Fibroblast of skin of abdomen (primary cell): ENCODE measurements at regions not wholly inside any gene's neighbourhood (a gene's known extent, or its start where the extent isn't known, plus 50 kb on each side); places are given as distances from the start of the nearest gene placed in this dataset.
"Not testable (repeated sequence)": the region's sequence is repeated elsewhere in the genome, so short reads cannot be mapped to it uniquely, and the experiment has no call there.

ENCODE experiments used
- DNase-seq: peaks from one replicate; pipeline ENCODE4 v3.0.0-alpha.2; 2013

DNA sequence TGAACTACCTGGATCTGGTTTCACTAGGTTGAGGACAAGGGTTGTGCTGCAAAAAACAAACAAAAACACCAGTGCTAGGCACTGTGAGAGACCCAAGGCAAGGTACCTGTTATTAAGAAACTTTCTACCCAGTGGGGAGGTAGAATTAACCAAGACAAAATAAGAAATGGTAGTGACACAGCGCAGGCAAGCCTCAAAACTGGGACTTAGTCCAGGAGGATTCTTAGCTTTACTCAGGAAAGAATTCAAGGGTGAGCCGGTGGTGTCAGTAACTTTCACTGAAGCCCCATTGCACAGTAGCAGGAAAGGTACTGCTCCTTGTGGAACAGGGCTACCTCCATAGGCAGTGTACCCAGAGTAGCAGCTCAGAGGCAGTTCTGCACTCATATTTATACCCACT is 131.6 kb downstream of the SCG2 start:
- DNase-seq: no peak

DNA sequence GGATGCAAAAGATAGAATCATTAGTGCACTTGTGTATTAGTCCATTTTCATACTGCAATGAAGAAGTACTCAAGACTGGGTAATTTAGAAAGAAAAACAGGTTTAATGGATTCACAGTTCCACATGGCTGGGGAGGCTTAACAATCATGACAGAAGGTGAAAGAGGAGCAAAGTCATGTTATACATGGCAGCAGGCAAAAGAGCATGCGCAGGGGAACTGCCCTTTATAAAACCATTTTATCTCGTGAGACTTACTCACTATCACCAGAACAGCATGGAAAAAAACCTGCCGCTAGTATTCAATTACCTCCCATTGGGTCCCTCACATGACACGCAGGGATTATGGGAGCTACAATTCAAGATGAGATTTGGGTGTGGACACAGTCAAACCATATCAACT is 129.4 kb downstream of the SCG2 start:
- DNase-seq: no peak

DNA sequence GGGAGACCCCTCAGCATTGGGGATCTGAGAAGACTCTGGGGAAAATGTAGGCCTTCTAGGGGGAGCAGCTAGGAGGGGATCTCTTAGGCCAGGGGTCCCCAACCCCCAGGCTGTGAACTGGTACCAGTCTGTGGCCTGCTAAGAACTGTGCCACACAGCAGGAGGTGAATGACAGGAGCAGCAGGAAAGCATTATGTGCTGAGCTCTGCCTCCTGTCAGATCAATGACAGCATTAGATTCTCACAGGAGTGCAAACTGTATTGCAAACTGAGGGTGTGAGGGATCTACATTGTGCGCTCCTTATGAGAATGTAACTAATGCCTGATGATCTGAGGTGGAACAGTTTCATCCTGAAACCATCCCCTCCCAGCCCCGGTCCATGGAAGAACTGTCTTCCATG is 127.3 kb downstream of the SCG2 start:
- DNase-seq: no peak

DNA sequence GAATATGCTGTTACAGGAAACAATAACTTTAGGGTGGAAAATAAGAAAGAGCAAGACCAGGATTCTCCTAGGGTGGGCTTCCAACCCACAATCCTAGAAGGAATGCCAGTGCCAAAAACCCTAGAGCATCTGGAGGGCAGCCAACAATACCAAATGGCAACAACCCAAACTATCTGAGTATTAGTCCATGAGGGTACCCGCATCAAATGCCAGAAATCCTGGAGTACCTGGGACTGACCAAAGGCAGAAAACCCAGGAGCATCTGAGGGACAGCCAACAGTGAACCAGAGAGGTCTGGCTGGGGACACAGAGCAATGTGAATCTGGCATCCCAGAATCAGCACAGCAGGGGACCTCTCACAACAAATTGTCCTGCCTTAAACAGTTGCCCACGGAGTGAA is 126.3 kb downstream of the SCG2 start:
- no peak for DNase-seq

DNA sequence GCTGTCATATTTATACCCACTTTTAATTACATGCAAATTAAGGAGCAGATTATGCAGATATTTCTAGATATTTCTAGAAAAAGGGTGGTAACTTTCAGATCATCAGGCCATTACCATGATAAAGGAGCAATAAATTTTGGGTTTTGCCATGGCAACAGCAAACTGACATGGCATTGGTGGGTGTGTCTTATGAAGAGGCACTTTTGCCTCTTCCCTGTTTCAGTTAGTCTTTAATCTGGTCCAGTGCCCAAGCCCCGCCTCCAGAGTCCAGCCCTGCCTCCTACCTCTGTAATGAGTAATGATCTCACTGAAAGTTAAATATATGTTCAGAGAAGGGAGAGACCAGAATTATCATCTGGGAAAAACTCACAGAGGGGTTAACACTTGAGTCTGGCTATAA is 124.8 kb downstream of the SCG2 start:
- no peak for DNase-seq

DNA sequence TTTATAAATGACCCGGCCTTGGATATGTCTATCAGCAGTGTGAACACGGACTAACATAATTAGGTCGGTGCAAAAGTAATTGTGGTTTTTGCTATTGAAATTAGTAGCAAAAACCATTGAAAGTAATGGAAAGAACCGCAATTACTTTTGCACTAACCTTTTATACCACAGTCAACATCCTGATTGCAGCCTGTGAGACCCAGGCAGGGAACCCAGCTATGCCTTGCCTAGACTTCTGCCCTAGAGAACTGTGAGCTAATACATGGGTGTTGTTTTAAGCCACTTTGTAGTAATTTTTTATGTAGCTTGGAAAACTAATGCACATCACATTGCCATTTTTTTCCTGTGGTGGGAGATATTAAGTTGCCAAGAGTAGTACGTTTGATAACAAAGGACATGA is 120.7 kb downstream of the SCG2 start:
- no peak for DNase-seq

DNA sequence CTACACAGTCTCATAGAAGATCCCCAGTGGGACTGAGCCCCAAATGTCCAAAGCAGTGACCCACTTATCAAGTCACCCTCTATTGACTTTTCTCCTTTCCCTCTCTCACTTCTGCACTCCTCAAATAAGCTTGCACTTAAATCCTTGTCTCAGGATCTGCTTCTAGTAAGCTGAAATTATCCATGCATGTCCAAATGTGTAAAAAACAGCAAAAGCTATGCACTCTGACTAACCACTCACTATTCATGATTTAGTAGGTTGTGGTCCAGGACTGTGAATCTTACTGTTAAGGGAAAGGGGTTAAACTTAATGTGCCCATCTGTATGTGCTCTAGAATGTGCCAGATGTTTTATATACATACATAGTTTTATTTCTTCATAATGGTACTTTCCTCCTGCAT is 115.4 kb downstream of the SCG2 start:
- peak; percentile 64 for DNase-seq

DNA sequence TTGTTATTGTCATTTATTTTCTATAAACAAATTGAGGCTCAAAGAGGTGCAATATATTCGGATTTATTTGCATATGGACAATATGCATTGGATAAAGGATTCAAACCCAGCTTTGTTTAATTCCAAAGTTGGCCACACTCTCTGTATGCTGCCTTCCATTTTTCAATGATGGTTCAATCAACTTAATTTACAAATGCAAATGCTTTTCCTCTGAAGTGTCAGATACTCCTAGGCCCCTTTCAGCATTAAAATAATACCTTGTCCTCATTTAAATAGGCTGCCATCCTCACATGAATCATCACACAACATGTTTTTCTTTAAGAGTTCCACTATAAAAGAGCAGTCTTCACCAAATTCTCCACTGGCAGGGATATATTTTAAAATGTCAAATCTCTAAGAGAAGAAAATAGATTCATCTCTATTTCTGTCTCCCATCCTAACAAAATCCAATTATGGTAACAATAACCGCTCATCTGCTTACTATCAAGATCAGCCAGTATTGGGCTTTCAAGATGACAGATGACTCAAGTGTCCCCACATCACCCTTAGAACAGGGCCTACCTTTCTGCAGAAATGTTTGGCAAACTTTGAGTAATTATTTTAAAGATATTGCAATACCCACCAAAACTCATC is 114.8 kb downstream of the SCG2 start:
- peak; percentile 14 for DNase-seq

DNA sequence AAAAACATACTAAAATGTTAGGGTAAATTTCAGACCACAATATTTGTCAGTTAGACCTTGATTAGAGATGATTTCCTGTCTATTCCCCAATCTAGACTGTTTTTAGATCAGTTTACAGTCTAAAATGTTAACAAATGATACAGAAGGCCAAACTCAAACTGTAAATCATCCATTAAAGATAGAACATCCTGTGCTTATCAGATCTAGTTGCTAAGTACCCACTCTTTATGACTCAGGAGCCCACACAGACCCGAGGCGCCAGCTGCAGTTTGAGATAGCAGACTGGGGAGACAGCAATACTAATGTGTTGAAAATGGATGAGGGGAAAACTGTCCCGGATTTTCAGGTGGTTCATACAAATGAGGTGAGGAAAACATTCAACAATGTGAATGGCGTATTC is 113.3 kb downstream of the SCG2 start:
- peak; percentile 26 for DNase-seq

DNA sequence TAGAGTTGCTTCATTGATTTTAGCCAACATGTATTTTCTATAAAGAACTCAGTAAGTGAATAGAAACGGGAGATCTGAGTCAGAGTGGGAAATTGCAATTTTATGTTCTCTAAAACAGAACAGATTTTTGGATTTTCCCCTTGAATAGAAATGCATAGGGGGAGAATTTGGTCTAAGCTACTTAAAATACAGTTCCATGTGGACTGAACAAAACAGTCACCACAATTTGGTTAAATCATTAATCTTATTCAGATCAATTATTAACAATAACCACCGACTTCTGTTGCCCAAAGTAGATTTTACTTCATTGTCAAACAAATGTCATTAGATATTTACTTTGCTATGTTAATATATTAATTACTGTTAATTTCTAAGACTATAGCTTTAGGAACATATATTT is 107.7 kb downstream of the SCG2 start:
- no peak for DNase-seq

DNA sequence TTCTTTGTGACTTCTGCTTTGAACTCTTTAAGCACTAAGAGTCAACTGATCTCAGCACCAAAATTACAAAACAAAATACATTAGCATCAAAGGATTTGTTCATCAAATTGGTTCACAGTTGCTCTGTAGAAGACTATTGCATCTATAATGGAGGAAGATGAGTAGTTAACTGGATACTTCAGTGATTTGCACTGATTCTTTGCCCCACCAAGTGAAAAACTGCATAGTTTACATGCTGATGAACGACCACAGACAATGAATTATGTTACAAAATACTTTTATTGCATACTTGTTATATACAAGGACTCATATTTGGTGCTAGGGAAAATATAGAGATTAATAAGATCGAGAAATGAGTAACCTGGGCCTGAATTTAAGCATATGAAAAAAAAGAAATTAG is 107.2 kb downstream of the SCG2 start:
- peak; percentile 83 for DNase-seq

DNA sequence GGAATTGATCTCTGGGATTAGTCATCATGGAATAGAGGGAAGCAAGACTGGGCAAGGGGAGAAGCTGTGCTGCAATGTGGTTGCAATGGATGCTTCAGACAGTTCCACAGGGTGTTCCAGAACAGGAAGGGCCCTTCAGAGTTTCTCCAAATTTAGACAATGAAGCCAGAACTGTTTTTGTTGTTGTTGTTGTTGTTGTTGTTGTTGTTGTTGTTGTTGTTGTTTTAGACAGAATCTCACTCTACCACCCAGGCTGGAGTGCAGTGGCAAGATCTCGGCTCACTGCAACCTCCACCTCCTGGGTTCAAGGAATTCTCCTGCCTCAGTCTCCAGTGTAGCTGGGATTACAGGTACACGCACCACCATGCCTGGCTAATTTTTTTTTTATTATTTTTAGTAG is 105.3 kb downstream of the SCG2 start:
- not testable (repeated sequence) for DNase-seq

DNA sequence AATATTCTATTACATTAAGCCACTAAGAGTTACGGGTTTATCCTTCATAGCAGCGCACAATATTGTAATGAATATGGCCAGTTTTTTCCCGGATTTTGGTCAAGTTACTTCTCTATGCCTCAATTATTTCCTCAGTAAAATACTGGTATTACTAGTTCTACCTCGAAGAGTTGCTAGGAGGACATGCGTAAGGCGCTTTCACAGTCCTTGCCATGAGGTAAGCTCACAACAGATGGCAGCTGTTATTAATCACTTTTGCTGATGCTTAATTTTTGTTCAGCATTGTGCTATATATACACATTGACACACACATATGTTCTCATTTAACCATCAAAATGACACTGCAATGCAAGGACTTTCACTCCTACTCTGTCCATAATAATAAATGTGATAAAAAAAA is 101.5 kb downstream of the SCG2 start:
- no peak for DNase-seq

DNA sequence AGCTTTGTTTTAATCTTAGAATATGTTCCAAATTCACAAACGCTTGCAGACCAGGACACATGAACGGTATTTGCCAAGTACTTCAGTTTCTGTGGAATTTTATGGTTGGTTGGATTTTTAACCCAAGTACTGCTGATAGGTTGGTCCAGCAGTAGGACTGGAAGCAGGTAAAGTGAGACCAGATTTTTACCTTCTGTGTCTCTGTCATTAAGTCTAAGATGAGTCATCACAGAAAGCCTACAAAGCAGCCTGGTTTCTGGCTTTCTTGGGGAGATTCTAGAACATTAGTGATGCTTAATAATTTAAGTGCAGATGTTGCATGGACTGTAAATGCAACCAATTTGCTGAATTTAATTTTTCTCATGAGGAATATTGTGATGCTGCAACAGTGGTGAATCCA is 100.5 kb downstream of the SCG2 start:
- no peak for DNase-seq

DNA sequence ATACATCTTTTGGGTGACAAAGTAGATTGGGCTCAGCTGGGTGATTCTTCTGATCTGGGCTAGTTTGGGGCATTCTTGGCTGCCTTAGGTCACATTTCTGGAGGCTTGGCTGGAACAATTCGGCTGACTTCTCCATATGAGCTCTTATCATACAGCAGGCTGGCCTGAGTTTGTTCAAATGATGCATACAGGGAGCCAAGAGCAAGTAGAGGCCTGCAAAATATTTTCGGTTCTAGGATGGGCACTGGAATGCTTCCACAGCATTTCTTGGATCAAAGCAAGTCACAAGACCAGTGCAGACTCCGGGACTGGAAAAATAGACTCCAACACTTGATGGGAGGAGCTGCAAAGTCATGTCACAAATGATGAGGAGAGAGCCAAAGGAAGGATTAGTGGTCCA is 98.4 kb downstream of the SCG2 start:
- no peak for DNase-seq

DNA sequence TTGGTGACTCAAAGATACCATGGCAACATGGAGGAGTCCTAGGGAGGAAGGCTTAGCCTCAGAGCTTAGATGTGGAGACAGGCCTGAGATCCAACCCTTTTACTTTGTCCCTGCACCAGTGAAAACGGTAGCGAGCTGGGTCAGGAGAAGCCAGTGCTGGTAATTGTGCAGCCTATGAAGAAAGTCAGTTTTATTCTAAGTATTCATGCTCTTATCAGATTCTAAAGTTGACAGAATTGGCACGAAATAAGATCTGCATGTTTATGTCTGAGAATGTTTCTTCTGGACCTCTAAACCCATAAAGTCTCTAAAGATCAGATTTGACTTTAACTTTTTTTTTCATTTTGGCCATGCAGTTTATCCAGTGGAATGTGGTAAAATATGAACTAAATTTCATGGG is 93.8 kb downstream of the SCG2 start:
- no peak for DNase-seq

DNA sequence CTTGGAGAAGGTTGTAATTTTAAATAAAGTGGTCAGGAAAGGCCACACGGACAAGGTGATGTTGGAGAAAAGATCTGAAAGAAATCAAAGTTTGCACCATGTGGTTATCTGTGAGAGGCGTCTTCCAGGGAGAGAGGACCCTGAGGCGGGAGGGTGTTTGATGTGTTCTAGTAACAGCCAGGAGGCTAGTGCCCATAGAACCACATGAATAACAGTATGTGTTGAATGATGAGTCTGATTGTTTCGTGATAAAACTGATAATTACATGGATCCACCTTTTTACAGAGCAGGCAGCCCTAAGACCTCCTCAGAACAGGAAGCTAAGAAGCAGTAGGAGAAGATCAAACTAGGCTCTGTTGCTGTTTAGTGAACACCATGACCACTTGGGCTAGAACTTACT is 91.4 kb downstream of the SCG2 start:
- no peak for DNase-seq

DNA sequence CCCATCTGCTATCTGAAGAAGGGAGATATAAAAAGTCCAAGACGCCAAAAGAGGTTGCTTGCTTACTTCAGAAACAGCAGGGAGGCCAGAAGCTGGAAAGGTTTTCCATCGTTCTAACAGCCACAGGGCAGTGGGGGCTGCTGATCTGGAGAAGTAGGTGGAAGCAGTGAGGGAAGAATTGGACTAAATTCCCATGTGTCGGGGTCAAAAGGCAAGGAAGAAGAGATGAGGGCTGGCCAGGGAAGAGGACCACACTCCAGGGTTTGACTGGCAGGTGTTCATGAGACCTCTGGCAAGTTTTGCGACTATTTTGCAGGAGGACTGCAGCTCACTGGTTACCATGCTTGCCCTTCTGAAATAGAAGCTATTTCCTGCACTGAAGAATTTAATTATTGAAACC is 91.0 kb downstream of the SCG2 start:
- no peak for DNase-seq

DNA sequence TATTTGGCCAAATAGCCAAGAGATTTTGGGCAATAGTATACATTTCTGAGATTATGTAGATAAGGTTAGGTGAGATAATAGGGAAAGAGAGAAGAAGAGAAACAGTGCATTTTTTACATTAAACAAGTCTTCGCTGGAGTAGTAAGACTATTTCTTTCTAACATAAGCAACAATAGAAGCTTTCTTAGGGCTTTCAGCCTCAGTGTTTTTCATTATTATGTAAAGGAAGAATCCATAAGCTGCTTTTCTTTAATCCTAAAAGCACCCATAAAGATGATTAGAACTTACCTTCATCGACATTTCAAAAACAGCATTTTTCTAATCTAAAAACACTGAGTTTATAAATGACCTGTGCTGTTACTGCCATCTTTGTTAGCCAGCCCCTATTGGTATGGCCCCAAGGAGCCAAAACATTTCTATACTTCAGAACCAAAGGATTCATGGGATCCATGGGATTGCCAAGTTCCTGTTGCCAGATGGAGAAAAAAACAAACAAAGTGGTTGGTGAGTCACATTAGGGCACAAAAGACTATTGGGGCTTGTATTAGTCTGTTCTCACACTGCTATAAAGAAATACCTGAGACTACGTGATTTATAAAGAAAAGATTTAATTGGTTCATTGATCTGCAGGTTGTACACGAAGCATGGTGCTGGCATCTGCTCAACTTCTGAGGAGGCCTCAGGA is 88.2 kb downstream of the SCG2 start:
- DNase-seq: no peak

DNA sequence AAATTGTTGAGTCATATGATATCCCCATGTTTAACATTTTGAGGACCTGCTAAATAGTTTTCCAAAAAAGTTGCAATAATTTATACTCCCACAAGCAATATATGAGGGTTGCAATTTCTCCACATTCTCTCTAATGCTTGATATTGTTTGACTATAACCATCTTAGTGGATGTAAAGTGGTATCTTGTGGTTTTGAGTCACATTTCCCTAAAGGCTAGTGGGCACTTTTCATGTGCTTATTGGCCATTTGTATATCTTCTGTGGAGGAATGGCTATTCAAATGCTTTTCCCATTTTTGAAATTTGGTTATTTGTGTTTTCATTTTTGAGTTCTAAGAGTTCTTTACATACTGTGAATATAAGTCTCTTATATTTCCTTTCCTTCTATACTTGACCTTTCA is 82.7 kb downstream of the SCG2 start:
- DNase-seq: no peak

DNA sequence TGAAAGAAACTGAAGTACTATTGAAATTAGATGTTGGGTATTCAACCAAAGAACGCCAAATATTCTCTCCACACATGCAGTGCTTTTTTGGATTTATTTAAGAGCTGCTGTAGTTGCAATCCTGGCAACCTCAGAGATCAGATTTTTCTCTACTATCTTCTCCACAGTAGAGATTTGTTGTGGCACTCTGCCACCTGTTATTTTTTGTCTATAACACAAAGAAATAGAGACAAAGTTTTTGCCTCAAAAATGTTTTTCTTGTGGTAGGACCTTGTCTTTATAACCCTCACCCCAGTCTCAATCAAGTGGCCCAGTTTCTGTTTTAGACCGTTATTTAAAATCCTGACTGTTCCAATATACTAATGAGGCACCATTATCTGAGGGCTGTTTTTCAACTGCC is 79.4 kb downstream of the SCG2 start:
- DNase-seq: no peak

DNA sequence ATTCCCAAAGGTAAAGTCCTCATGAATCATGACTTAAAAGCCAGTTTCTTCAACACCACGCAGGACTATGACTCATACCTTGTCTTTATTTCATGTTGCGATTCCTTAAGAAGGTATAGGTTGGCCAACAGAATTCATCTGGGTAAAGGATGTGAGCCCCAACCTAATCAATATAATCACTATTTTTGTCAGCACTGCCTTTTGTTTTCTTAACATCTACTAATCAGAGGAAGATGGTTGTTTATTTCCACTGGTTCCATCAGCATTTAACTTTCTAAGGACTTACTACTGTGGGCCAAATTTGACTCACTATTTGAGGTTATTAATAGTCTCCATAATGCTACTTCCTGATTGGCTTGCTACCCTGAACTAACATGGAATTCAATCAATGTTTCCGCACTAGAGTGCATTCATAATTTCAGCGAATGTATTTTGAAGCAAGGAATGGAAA is 78.6 kb downstream of the SCG2 start:
- peak; percentile 54 for DNase-seq

DNA sequence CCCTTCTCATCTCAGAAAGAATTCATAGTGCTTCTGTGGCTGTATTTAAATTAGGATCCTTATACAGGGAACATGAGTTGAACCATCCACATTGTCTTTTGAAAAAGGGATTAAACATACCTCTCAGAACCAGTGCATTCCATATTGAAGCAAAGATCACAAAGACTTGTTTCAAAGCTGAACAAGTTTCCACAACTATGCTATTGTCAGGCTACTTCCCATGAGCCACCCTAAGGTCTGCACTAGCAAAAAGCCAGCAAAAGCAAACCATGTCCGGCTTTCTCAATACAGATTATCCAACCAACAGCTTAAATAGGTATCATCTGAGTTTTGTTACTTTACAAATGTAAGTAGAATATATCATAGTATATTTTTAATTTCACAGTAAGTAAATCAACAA is 78.1 kb downstream of the SCG2 start:
- DNase-seq: no peak

DNA sequence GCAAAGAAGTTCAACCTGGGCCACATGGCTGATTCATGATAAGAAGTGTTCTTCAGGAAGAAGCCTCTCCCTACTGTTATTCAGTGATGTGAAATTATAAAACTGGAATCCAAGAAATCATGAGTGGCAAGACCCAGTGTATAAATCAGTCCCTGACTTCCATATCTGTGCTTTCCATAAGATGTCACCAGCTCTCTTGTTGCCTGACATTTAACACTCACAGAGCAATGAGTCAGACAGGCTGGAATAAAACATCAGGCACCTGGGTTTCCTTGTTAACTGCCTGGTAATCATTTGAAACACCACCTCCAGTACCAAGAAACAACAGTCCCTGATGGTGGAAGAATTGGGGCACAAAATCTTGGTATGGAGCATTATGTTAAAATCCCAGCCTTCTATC is 76.1 kb downstream of the SCG2 start:
- DNase-seq: no peak

DNA sequence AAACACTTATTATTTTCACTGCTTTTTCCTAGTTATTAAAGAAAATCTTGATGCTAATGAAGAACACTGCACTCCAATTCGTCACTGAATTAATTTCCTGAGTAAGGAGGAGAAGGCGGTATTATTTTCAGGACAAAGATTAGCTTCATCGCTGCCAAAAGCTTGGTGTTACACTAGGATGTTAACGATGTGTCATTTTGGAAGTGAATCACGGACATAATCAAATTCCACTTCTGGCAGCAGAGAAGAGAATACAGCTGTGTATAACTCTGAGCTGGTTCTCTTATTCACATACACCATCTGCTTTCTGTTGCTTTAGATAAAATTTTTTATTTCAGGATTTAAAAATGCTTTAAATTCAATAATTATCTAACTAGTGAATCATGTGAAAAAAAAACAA is 74.1 kb downstream of the SCG2 start:
- DNase-seq: peak; percentile 84
